Thoracic aorta (tissue), 2 donors: ENCODE measurements at regions not wholly inside any gene's neighbourhood (a gene's known extent, or its start where the extent isn't known, plus 50 kb on each side); places are given as distances from the start of the nearest gene placed in this dataset.
A peak's percentile ranks its signal among the peaks of the same experiment; 100 is the strongest.

Experiments
- ATAC-seq: fragments of 150-250 bp; one replicate; pipeline ENCODE4 v1.8.0; 2017; ENCODE audit warnings: low read depth; ENCODE audit not compliant: insufficient number of reproducible peaks, low FRiP score
- DNase-seq: peaks from one replicate; pipeline ENCODE4 v3.0.0-alpha.2; 2020; ENCODE audit warnings: low spot score
- H3K27ac ChIP-seq, 2 donors: fragments of 200-600 bp; sonication (generic); 1 replicate in 1 of 2; 2 replicates in 1 of 2; pipeline ENCODE4 v1.5.1; 2016; ENCODE audit warnings: mild to moderate bottlenecking in 2 of 2, moderate library complexity in 2 of 2
- H3K27me3 ChIP-seq: fragments of 200-600 bp; sonication (generic); replicated peaks from 2 replicates; pipeline ENCODE4 v1.6.0; 2016; ENCODE audit warnings: mild to moderate bottlenecking; ENCODE audit not compliant: insufficient read depth
- H3K36me3 ChIP-seq: fragments of 200-600 bp; sonication (generic); one replicate; pipeline ENCODE4 v1.5.1; 2016
- H3K4me1 ChIP-seq, 2 donors: fragments of 200-600 bp; sonication (generic); 1 replicate in 1 of 2; 2 replicates in 1 of 2; pipeline versions ENCODE4 v1.5.1 to v1.6.0; 2016; ENCODE audit warnings: low read depth in 2 of 2, mild to moderate bottlenecking in 1 of 2; ENCODE audit not compliant: control insufficient read depth in 1 of 2
- H3K4me3 ChIP-seq: fragments of 200-600 bp; sonication (generic); 2 replicates; pipeline ENCODE4 v1.5.1; 2016; ENCODE audit warnings: mild to moderate bottlenecking
- H3K9me3 ChIP-seq: fragments of 200-600 bp; sonication (generic); 2 replicates; pipeline ENCODE4 v1.5.1; 2016
- TF ChIP-seq, protein P1 (sequence below): fragments of 200-600 bp; sonication (generic); IDR thresholded peaks from one replicate; pipeline ENCODE4 v1.5.1; 2019; ENCODE audit warnings: antibody characterized with exemption

DNA sequence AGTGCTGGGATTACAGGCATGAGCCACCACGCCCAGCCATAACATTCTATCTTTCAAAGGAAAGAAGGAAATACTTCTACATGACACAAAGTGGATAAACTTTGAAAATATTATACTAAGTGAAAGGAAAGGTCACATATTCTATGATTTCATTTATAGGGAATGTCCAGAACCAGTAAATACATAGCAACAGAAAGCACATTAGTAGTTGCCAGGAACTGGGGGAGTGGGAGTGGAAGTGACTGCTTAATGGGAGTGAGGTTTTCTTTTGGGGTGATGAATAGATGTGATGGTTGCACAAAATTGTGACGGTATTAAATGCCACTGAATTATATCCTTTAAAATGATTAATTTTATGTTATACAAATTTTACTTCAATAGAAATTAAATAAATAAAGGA, 95.7 kb upstream of the IL15 start:
- ATAC-seq, result no peak
- Histone ChIP-seq H3K27me3 (no peaks in the 10 kb centered on the region), H3K4me1 (peaks cover 5 to 16% of the 10 kb centered on the region in 2 donors), H3K36me3 (no peaks in the 10 kb centered on the region), H3K4me3 (no peak overlapping the region), H3K27ac (no peak overlapping the region), H3K9me3 (no peaks in the 10 kb centered on the region)
- DNase-seq, result no peak
- TF ChIP-seq, protein P1, sequence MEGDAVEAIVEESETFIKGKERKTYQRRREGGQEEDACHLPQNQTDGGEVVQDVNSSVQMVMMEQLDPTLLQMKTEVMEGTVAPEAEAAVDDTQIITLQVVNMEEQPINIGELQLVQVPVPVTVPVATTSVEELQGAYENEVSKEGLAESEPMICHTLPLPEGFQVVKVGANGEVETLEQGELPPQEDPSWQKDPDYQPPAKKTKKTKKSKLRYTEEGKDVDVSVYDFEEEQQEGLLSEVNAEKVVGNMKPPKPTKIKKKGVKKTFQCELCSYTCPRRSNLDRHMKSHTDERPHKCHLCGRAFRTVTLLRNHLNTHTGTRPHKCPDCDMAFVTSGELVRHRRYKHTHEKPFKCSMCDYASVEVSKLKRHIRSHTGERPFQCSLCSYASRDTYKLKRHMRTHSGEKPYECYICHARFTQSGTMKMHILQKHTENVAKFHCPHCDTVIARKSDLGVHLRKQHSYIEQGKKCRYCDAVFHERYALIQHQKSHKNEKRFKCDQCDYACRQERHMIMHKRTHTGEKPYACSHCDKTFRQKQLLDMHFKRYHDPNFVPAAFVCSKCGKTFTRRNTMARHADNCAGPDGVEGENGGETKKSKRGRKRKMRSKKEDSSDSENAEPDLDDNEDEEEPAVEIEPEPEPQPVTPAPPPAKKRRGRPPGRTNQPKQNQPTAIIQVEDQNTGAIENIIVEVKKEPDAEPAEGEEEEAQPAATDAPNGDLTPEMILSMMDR, result no peak

DNA sequence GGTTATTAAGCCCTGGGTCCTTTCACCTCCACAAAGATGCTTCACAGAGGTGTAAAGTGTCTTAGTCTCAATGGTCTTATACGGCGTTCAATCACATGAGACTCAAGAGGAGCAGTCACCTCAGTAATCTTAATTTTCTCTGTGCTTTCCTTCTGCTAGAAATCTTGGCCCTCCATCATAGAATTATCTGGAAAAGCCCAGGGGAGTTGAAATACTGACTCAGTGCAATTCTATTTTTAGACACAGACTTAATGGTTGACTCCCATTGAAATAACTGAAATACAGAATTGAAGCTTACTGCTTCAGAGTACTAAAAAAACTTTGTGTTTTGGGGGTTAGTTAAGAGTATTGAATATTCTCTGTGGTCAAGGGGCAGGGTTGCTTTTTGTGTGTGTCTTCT, 94.5 kb upstream of the IL15 start:
- H3K9me3 ChIP-seq, result no peaks in the 10 kb centered on the region
- TF ChIP-seq, protein P1, result no peak
- peak; percentile 70 for ATAC-seq
- no peaks in the 10 kb centered on the region for H3K36me3 ChIP-seq
- H3K4me3 ChIP-seq, result peak overlapping the region; percentile 8
- peak overlapping the region; percentile 29 to 42 for H3K27ac ChIP-seq
- no peak for DNase-seq
- H3K27me3 ChIP-seq, result no peaks in the 10 kb centered on the region
- H3K4me1 ChIP-seq, result peaks cover 5 to 16% of the 10 kb centered on the region in 2 donors

DNA sequence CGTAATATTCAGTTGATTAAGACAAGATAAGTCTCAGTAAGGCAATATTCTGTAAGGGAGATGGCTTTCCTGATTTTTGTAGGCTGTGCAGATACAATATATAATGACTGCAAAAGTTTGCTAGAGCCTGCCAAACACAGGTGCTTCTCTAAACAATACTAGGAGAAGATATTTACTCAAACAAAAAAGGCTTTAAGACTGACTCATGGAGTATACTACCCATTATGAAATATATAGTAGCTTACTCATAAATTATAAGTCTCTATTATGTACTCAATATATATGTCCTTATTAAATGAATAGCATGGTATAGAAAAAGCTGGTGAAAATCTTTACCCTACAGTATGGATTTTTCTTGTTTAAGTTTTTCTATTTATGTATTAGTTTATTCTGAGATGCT, 93.2 kb upstream of the IL15 start:
- no peak overlapping the region for H3K4me3 ChIP-seq
- H3K27ac ChIP-seq, result no peak overlapping the region
- H3K27me3 ChIP-seq, result no peaks in the 10 kb centered on the region
- no peaks in the 10 kb centered on the region for H3K9me3 ChIP-seq
- peaks cover 5 to 16% of the 10 kb centered on the region in 2 donors for H3K4me1 ChIP-seq
- no peaks in the 10 kb centered on the region for H3K36me3 ChIP-seq
- ATAC-seq (no peak), DNase-seq (no peak)
- TF ChIP-seq, protein P1, result no peak

DNA sequence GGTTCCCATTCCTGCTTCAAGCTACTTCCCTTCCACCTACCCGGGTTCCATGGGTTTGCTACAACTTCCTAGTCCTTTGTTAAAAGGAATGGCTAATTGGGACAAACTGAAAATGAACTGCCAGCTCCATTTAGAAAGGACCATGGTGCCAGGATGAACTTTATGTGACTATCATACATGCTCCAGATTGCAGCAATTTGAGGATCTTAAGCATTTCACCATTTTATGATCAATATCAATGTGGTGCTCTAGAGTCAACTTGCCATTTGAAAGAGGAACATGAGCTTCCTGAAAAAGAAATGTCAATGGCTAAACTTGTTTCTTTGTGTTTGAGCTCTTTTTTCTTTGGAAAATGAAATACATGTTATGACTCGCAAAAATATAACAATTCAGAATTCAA, 92.7 kb upstream of the IL15 start:
- ATAC-seq, result no peak

DNA sequence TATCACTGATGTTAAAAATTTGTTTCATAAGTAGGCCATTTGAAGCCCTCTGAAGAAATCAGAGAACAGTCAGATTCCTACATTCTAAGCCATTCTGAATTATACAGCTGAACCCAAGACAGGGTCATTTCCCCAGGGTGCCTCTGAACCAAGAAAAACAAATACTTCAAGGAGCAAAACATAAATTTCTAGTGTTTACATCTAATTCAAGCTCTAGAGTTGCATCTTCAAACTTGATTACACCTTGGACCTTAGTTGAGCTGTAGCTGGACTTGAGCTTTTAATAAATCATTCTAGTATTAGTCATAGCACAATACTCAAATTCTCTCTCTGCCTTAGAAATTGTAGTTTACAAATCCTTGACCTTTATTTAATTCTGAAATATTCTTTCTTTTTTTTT, 87.6 kb upstream of the IL15 start:
- no peak for ATAC-seq
- H3K27me3 ChIP-seq, result no peaks in the 10 kb centered on the region

More for the DNA sequence above, 92.7 kb upstream of the IL15 start:
- H3K27me3 ChIP-seq, result no peaks in the 10 kb centered on the region
- H3K9me3 ChIP-seq, result no peaks in the 10 kb centered on the region
- H3K36me3 ChIP-seq, result no peaks in the 10 kb centered on the region
- no peak for DNase-seq
- H3K4me1 ChIP-seq, result peaks cover 5 to 16% of the 10 kb centered on the region in 2 donors
- no peak overlapping the region for H3K27ac ChIP-seq
- H3K4me3 ChIP-seq, result no peak overlapping the region
- TF ChIP-seq, protein P1, result no peak

More for the DNA sequence above, 87.6 kb upstream of the IL15 start:
- TF ChIP-seq, protein P1, result no peak
- Histone ChIP-seq H3K36me3 (no peaks in the 10 kb centered on the region), H3K4me1 (no peaks in the 10 kb centered on the region), H3K27ac (no peak overlapping the region), H3K9me3 (no peaks in the 10 kb centered on the region), H3K4me3 (no peak overlapping the region)
- DNase-seq, result no peak
